GM19099 (cell line): ENCODE measurements at regions not wholly inside any gene's neighbourhood (a gene's known extent, or its start where the extent isn't known, plus 50 kb on each side); places are given as distances from the start of the nearest gene placed in this dataset.

Experiments used
- POLR2A ChIP-seq: IDR thresholded peaks from 3 replicates; pipeline ENCODE4 v1.6.1; 2011; ENCODE audit warnings: low read depth; ENCODE audit not compliant: insufficient read length; ENCODE audit errors: extremely low read depth

DNA sequence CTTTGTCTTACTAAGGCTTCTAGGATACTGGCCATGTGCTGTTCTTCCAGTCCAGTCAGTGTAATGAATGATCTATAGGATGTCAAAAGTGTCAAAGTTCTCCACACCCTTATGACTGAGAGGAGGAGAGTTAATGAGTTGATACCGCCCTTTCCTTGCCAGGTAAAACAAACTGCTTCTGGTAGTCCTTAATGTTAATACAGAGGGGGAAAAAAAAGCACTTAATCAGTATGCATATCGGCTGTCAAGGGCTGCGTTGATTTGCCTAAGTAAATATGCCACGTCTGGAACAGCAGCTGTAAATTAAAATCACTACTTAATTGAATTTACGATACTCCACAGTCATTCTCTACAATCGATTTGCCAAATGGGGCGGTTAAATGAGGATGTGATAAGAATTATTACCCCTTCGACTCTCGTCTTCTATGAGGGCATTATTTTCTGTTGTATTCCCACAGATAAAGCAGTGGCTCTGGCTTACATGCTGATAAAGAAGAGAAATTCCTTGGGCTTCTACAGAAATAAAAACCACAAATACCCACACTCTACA, 416.0 kb downstream of the KCNH5 start:
- no peak for TF ChIP-seq POLR2A

DNA sequence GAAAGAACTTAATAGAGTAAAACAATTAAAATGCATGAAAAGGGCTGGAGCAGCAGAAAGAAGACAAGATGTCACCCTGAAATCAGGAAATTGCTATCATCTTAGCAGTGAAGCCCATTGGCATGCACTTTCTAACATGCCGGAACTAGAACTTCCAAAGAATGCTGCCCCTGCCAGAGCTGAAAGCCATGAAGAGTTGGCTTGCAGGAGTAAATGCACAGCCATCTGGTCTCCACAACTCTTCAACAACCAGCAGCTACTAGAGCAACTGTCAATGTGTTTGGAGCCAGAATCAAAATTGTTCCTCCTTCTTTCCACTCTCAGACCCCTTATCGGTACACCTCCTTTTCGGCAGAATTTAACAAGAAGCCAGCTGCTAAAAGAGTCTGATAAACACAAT, 414.1 kb downstream of the KCNH5 start:
- no peak for TF ChIP-seq POLR2A

DNA sequence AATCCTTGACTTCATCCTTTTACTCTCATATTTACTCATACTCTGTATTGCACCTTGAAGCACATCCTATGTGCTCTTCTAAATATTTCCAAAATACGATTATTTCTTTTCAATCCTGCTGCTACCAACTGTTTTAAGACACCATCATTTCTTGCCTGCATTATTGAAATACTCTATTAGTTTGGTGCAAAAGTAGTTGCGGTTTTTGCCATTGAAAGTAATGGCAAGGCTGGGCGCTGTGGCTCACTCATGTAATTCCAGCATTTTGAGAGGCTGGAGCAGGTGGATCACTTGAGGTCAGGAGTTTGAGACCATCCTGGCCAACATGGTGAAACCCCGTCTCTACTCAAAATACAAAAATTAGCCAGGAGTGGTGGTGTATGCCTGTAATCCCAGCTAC, 412.5 kb downstream of the KCNH5 start:
- TF ChIP-seq POLR2A = no peak

DNA sequence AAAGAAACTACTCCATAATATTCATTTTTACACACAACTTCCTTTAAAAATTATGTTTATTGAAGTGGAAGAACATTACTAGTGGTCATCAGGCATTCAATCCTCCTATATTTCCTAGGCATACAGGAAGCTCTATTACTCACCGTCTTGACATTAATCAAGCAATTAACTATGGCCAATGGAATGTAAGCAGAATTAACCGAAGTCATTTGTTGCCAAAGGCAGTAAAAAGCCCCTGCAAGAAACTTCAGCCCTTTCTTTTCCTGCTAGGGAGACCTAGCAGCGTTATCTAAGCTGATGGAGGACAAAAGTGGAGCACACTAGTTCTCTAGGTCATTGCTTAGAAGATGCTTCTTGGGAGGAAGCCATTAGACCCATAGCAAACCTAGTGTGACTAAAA, 399.6 kb downstream of the KCNH5 start:
- no peak for TF ChIP-seq POLR2A
